Astrocyte (in vitro differentiated cells and primary cell): ENCODE measurements at regions not wholly inside any gene's neighbourhood (a gene's known extent, or its start where the extent isn't known, plus 50 kb on each side); places are given as distances from the start of the nearest gene placed in this dataset.
"Not testable (repeated sequence)": the region's sequence is repeated elsewhere in the genome, so short reads cannot be mapped to it uniquely, and the experiment has no call there.

ENCODE experiments used
- DNase-seq: peaks from one replicate; pipeline ENCODE4 v3.0.0-alpha.2; 2010; ENCODE audit warnings: low read depth
- FAIRE-seq: peaks from 2 replicates; lab custom pipeline; 2011; peaks lifted over from hg19 to GRCh38; lab: Jason Lieb, UNC
- H2AFZ ChIP-seq: 2 replicates; pipeline ENCODE4 v1.6.0; 2012; ENCODE audit warnings: low read depth, low read length, inconsistent platforms
- H3K27ac ChIP-seq: 2 replicates; pipeline ENCODE4 v1.5.1; 2011; ENCODE audit warnings: low read depth, low read length, inconsistent platforms
- H3K27me3 ChIP-seq: 2 replicates; pipeline ENCODE4 v1.6.0; 2011; ENCODE audit warnings: low read length, inconsistent platforms; ENCODE audit not compliant: insufficient read depth
- H3K36me3 ChIP-seq: 2 replicates; pipeline ENCODE4 v1.5.1; 2011; ENCODE audit warnings: low read length, inconsistent platforms; ENCODE audit not compliant: insufficient read depth
- H3K4me1 ChIP-seq: 2 replicates; pipeline ENCODE4 v1.5.1; 2011; ENCODE audit warnings: low read length, inconsistent platforms; ENCODE audit not compliant: insufficient read depth
- H3K4me2 ChIP-seq: 2 replicates; pipeline ENCODE4 v1.6.0; 2012; ENCODE audit warnings: low read length, inconsistent platforms
- H3K4me3 ChIP-seq: 2 replicates; pipeline ENCODE4 v1.5.1; 2011; ENCODE audit warnings: low read depth, mild to moderate bottlenecking, low read length, inconsistent platforms; ENCODE audit not compliant: insufficient read depth
- H3K79me2 ChIP-seq: 2 replicates; pipeline ENCODE4 v1.6.0; 2012; ENCODE audit warnings: mild to moderate bottlenecking, low read length, inconsistent platforms; ENCODE audit not compliant: insufficient read depth
- H3K9ac ChIP-seq: 2 replicates; pipeline ENCODE4 v1.6.0; 2012; ENCODE audit warnings: mild to moderate bottlenecking, low read length, inconsistent platforms
- H3K9me3 ChIP-seq: 2 replicates; pipeline ENCODE4 v1.5.1; 2012; ENCODE audit warnings: low read depth, mild to moderate bottlenecking, low read length, inconsistent platforms; ENCODE audit not compliant: insufficient read depth
- H4K20me1 ChIP-seq: 2 replicates; pipeline ENCODE4 v1.6.0; 2012; ENCODE audit warnings: low read length, inconsistent platforms; ENCODE audit not compliant: insufficient read depth
- H3K27ac Mint-ChIP-seq: one replicate; pipeline ENCODE4 v1.8.0; 2021; ENCODE audit warnings: mild to moderate bottlenecking, mixed read lengths; ENCODE audit not compliant: unreplicated experiment
- H3K27me3 Mint-ChIP-seq: one replicate; pipeline ENCODE4 v1.8.0; 2021; ENCODE audit warnings: low read depth, mixed read lengths; ENCODE audit not compliant: unreplicated experiment
- H3K36me3 Mint-ChIP-seq: one replicate; pipeline ENCODE4 v1.8.0; 2021; ENCODE audit warnings: low read depth, mixed read lengths; ENCODE audit not compliant: unreplicated experiment
- H3K4me1 Mint-ChIP-seq: one replicate; pipeline ENCODE4 v1.8.0; 2021; ENCODE audit warnings: low read depth, mixed read lengths; ENCODE audit not compliant: unreplicated experiment
- H3K4me3 Mint-ChIP-seq: one replicate; pipeline ENCODE4 v1.8.0; 2021; ENCODE audit warnings: mild to moderate bottlenecking, moderate library complexity, mixed read lengths; ENCODE audit not compliant: unreplicated experiment
- H3K9me3 Mint-ChIP-seq: one replicate; pipeline ENCODE4 v1.8.0; 2021; ENCODE audit warnings: mild to moderate bottlenecking, mixed read lengths; ENCODE audit not compliant: unreplicated experiment
- CTCF ChIP-seq: IDR thresholded peaks from 2 replicates; pipeline ENCODE4 v1.5.1; 2011; ENCODE audit warnings: low read depth, mild to moderate bottlenecking, inconsistent platforms, low read length, moderate library complexity; ENCODE audit not compliant: insufficient read depth
- EZH2 ChIP-seq: IDR thresholded peaks from 2 replicates; pipeline ENCODE4 v1.6.1; 2012; ENCODE audit warnings: mild to moderate bottlenecking, low read length, inconsistent platforms; ENCODE audit not compliant: insufficient read depth

GRCh38 chr7:112951070-112951469 is 135.6 kb downstream of the GPR85 start:
- H3K27ac ChIP-seq, result no peak overlapping the region
- Mint-ChIP-seq H3K36me3 (no peaks in the 10 kb centered on the region), H3K27me3 (peaks cover 3% of the 10 kb centered on the region)

GRCh38 chr7:112949682-112950081 is 136.9 kb downstream of the GPR85 start:
- not testable (repeated sequence) for H3K9me3 ChIP-seq, FAIRE-seq, DNase-seq, H3K27me3 Mint-ChIP-seq, H3K4me1 ChIP-seq, H3K4me3 Mint-ChIP-seq, H3K27ac ChIP-seq, H4K20me1 ChIP-seq, H3K27me3 ChIP-seq, H3K4me1 Mint-ChIP-seq, H3K36me3 ChIP-seq, H3K4me3 ChIP-seq, H3K79me2 ChIP-seq, H2AFZ ChIP-seq, H3K4me2 ChIP-seq, H3K36me3 Mint-ChIP-seq, H3K27ac Mint-ChIP-seq, H3K9me3 Mint-ChIP-seq, H3K9ac ChIP-seq

More at GRCh38 chr7:112951070-112951469, 135.6 kb downstream of the GPR85 start:
- no peaks in the 10 kb centered on the region for H3K9me3 ChIP-seq
- H3K9ac ChIP-seq, result no peak overlapping the region
- H3K27ac Mint-ChIP-seq, result no peak overlapping the region
- no peaks in the 10 kb centered on the region for H3K36me3 ChIP-seq
- FAIRE-seq (no peak), DNase-seq (no peak)
- H3K4me1 ChIP-seq, result no peaks in the 10 kb centered on the region
- H3K4me1 Mint-ChIP-seq, result no peaks in the 10 kb centered on the region
- no peaks in the 10 kb centered on the region for H3K9me3 Mint-ChIP-seq
- no peak overlapping the region for H3K4me3 ChIP-seq
- no peaks in the 10 kb centered on the region for H3K27me3 ChIP-seq
- H2AFZ ChIP-seq, result no peak overlapping the region
- H3K4me2 ChIP-seq, result no peak overlapping the region
- H3K4me3 Mint-ChIP-seq, result no peak overlapping the region
- TF ChIP-seq EZH2 (no peak), CTCF (no peak)
- H4K20me1 ChIP-seq, result no peaks in the 10 kb centered on the region
- H3K79me2 ChIP-seq, result no peaks in the 10 kb centered on the region

- Histone ChIP-seq H3K9me3 (no peaks in the 10 kb centered on the region), H3K4me2 (no peak overlapping the region), H3K79me2 (no peaks in the 10 kb centered on the region), H3K4me1 (no peaks in the 10 kb centered on the region), H3K27me3 (no peaks in the 10 kb centered on the region), H4K20me1 (no peaks in the 10 kb centered on the region), H3K4me3 (no peak overlapping the region), H3K36me3 (no peaks in the 10 kb centered on the region), H3K27ac (no peak overlapping the region), H3K9ac (no peak overlapping the region), H2AFZ (no peak overlapping the region)
- DNase-seq (no peak), FAIRE-seq (no peak)
- TF ChIP-seq EZH2 (no peak), CTCF (no peak)
- H3K4me1 Mint-ChIP-seq, result no peaks in the 10 kb centered on the region
- no peak overlapping the region for H3K4me3 Mint-ChIP-seq
- H3K9me3 Mint-ChIP-seq, result no peaks in the 10 kb centered on the region
- H3K27me3 Mint-ChIP-seq, result peaks cover 3% of the 10 kb centered on the region
- no peaks in the 10 kb centered on the region for H3K36me3 Mint-ChIP-seq
- no peak overlapping the region for H3K27ac Mint-ChIP-seq
Observed at GRCh38 chr7:112946350-112946749, 140.3 kb downstream of the GPR85 start.
